WTC11 (cell line): ENCODE measurements at regions not wholly inside any gene's neighbourhood (a gene's known extent, or its start where the extent isn't known, plus 50 kb on each side); places are given as distances from the start of the nearest gene placed in this dataset.

Experiments used
- ATAC-seq: fragments of 200-7000 bp; cut with Tn5 transposase; 2 replicates; pipeline ENCODE4 v1.10.0; 2021; ENCODE audit warnings: mild to moderate bottlenecking, moderate library complexity
- CTCF ChIA-PET: fragments of 300-600 bp; sonication (Branson Sonifier 250); formaldehyde crosslinking; loops from one replicate; lab custom pipeline; 2021; ENCODE audit warnings: antibody characterized with exemption; lab: Charles Lee
- POLR2A ChIA-PET: fragments of 350-600 bp; sonication (Branson Sonifier 250); formaldehyde crosslinking; loops from one replicate; lab custom pipeline; 2021; ENCODE audit warnings: antibody characterized with exemption; lab: Charles Lee
- DNase-seq: peaks from one replicate; pipeline ENCODE4 v3.0.0; 2021; ENCODE audit warnings: low spot score
- H3K27ac Mint-ChIP-seq: 2 replicates; pipeline ENCODE4 v1.8.0; 2021; ENCODE audit warnings: mixed read lengths
- H3K27me3 Mint-ChIP-seq: 2 replicates; pipeline ENCODE4 v1.8.0; 2021; ENCODE audit warnings: low read depth, mild to moderate bottlenecking, moderate library complexity, mixed read lengths
- H3K36me3 Mint-ChIP-seq: 2 replicates; pipeline ENCODE4 v1.8.0; 2021; ENCODE audit warnings: mixed read lengths
- H3K4me1 Mint-ChIP-seq: 2 replicates; pipeline ENCODE4 v1.8.0; 2022; ENCODE audit warnings: mixed read lengths
- H3K4me3 Mint-ChIP-seq: 2 replicates; pipeline ENCODE4 v1.8.0; 2021; ENCODE audit warnings: mild to moderate bottlenecking, moderate library complexity, mixed read lengths
- H3K9me3 Mint-ChIP-seq: 2 replicates; pipeline ENCODE4 v1.8.0; 2021; ENCODE audit warnings: mixed read lengths
- ATF1 ChIP-seq: sonication (generic); formaldehyde crosslinking; IDR thresholded peaks from 2 replicates; pipeline ENCODE4 v1.8.1; 2023; ENCODE audit warnings: mild to moderate bottlenecking, moderate library complexity, missing genetic modification reagents
- ATF3 ChIP-seq: sonication (generic); formaldehyde crosslinking; conservative IDR thresholded peaks from 2 replicates; pipeline ENCODE4 v1.8.1; 2022; ENCODE audit warnings: mild to moderate bottlenecking, missing genetic modification reagents
- CBFB ChIP-seq: sonication (generic); formaldehyde crosslinking; IDR thresholded peaks from 2 replicates; pipeline ENCODE4 v1.8.1; 2022; ENCODE audit warnings: mild to moderate bottlenecking, low read depth, missing genetic modification reagents
- E2F1 ChIP-seq: sonication (generic); formaldehyde crosslinking; IDR thresholded peaks from 2 replicates; pipeline ENCODE4 v1.8.0; 2022; ENCODE audit warnings: mild to moderate bottlenecking, missing genetic modification reagents
- ERG ChIP-seq: fragments of 250-450 bp; sonication (Bioruptor Pico); IDR thresholded peaks from 2 replicates; pipeline ENCODE4 v1.8.0; 2021; ENCODE audit warnings: mild to moderate bottlenecking
- ESRRA ChIP-seq: sonication (generic); formaldehyde crosslinking; IDR thresholded peaks from 2 replicates; pipeline ENCODE4 v1.8.1; 2022; ENCODE audit warnings: mild to moderate bottlenecking, missing genetic modification reagents, borderline replicate concordance
- GTF2I ChIP-seq: fragments of 250-450 bp; sonication (Bioruptor Pico); conservative IDR thresholded peaks from 2 replicates; pipeline ENCODE4 v1.4.0; 2021; ENCODE audit warnings: mild to moderate bottlenecking
- NR3C1 ChIP-seq: sonication (generic); formaldehyde crosslinking; conservative IDR thresholded peaks from 2 replicates; pipeline ENCODE4 v1.8.1; 2023; ENCODE audit warnings: low read depth, mild to moderate bottlenecking, missing genetic modification reagents
- RORB ChIP-seq: fragments of 250-450 bp; sonication (Bioruptor Pico); IDR thresholded peaks from 2 replicates; pipeline ENCODE4 v1.9.0; 2021; ENCODE audit warnings: mild to moderate bottlenecking
- TCF7 ChIP-seq: sonication (generic); formaldehyde crosslinking; IDR thresholded peaks from 2 replicates; pipeline ENCODE4 v1.8.0; 2022; ENCODE audit warnings: mild to moderate bottlenecking, low read depth, missing genetic modification reagents, moderate library complexity
- ZBTB21 ChIP-seq: sonication (generic); formaldehyde crosslinking; IDR thresholded peaks from 2 replicates; pipeline ENCODE4 v1.8.1; 2023; ENCODE audit warnings: mild to moderate bottlenecking, missing genetic modification reagents, borderline replicate concordance
- ZNF263 ChIP-seq: sonication (generic); formaldehyde crosslinking; IDR thresholded peaks from 2 replicates; pipeline ENCODE4 v1.8.1; 2022; ENCODE audit warnings: low read depth, mild to moderate bottlenecking, moderate library complexity, missing genetic modification reagents
- ZNF425 ChIP-seq: fragments of 250-450 bp; sonication (Bioruptor Pico); conservative IDR thresholded peaks from 2 replicates; pipeline ENCODE4 v1.9.0; 2021; ENCODE audit warnings: mild to moderate bottlenecking
- TF ChIP-seq, protein P1 (sequence below): fragments of 250-450 bp; sonication (Bioruptor Pico); IDR thresholded peaks from 2 replicates; pipeline ENCODE4 v1.9.0; 2021; ENCODE audit warnings: mild to moderate bottlenecking, borderline replicate concordance
- TF ChIP-seq, protein P2 (sequence below): sonication (generic); formaldehyde crosslinking; IDR thresholded peaks from 2 replicates; pipeline ENCODE4 v1.8.1; 2023; ENCODE audit warnings: mild to moderate bottlenecking, missing genetic modification reagents
- TF ChIP-seq, protein P3 (sequence below): sonication (generic); formaldehyde crosslinking; IDR thresholded peaks from 2 replicates; pipeline ENCODE4 v1.8.1; 2022; ENCODE audit warnings: low read depth, mild to moderate bottlenecking, moderate library complexity, missing genetic modification reagents, borderline replicate concordance

- no peaks in the 10 kb centered on the region for H3K4me1 Mint-ChIP-seq
- POLR2A ChIA-PET, result no interaction called here
- CTCF ChIA-PET, result no interaction called here
Observed at GRCh38 chr7:156255635-156256034, 384.9 kb upstream of the RNF32 start.

DNA sequence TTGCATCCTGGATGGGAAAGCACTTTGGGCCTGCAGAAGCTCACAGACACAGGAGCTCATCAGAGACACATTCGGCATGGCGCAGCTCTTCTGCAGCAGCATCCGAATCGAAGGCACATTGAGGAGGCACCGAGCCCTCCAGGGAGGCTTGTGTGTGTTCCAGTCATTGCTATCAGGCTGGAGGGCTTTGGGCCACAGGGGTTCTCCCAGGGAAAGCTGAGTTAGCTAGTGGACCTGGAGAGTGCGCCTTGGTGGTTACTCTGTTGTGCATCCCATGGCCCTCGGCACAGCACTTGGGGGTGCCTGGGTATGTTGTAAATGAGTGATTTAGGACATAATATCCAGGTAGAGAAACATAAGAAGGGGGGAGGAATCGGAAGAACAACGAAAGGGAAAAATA lies 388.7 kb upstream of the RNF32 start:
- peaks cover 55% of the 10 kb centered on the region for H3K9me3 Mint-ChIP-seq
- no peak overlapping the region for H3K27ac Mint-ChIP-seq
- no peak for ATAC-seq
- H3K27me3 Mint-ChIP-seq, result no peaks in the 10 kb centered on the region; the same call in 1 of the 2 replicates
- CTCF ChIA-PET, result no interaction called here
- DNase-seq, result no peak
- H3K36me3 Mint-ChIP-seq, result peaks cover 30% of the 10 kb centered on the region
- no peaks in the 10 kb centered on the region for H3K4me1 Mint-ChIP-seq
- no peak overlapping the region for H3K4me3 Mint-ChIP-seq
- POLR2A ChIA-PET, result no interaction called here
- TF ChIP-seq ZNF425 (CRISPR knock-in tag) (no peak), ATF3 (no peak), ZNF263 (CRISPR knock-in tag) (no peak)
- TF ChIP-seq, protein P1, sequence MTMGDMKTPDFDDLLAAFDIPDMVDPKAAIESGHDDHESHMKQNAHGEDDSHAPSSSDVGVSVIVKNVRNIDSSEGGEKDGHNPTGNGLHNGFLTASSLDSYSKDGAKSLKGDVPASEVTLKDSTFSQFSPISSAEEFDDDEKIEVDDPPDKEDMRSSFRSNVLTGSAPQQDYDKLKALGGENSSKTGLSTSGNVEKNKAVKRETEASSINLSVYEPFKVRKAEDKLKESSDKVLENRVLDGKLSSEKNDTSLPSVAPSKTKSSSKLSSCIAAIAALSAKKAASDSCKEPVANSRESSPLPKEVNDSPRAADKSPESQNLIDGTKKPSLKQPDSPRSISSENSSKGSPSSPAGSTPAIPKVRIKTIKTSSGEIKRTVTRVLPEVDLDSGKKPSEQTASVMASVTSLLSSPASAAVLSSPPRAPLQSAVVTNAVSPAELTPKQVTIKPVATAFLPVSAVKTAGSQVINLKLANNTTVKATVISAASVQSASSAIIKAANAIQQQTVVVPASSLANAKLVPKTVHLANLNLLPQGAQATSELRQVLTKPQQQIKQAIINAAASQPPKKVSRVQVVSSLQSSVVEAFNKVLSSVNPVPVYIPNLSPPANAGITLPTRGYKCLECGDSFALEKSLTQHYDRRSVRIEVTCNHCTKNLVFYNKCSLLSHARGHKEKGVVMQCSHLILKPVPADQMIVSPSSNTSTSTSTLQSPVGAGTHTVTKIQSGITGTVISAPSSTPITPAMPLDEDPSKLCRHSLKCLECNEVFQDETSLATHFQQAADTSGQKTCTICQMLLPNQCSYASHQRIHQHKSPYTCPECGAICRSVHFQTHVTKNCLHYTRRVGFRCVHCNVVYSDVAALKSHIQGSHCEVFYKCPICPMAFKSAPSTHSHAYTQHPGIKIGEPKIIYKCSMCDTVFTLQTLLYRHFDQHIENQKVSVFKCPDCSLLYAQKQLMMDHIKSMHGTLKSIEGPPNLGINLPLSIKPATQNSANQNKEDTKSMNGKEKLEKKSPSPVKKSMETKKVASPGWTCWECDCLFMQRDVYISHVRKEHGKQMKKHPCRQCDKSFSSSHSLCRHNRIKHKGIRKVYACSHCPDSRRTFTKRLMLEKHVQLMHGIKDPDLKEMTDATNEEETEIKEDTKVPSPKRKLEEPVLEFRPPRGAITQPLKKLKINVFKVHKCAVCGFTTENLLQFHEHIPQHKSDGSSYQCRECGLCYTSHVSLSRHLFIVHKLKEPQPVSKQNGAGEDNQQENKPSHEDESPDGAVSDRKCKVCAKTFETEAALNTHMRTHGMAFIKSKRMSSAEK (CRISPR knock-in tag), result no peak

More at GRCh38 chr7:156255635-156256034, 384.9 kb upstream of the RNF32 start:
- ATAC-seq (no peak), DNase-seq (no peak)
- no peak overlapping the region for H3K4me3 Mint-ChIP-seq
- H3K36me3 Mint-ChIP-seq, result peaks cover 28% of the 10 kb centered on the region
- H3K27me3 Mint-ChIP-seq, result no peaks in the 10 kb centered on the region; the same call in 1 of the 2 replicates
- peaks cover 62% of the 10 kb centered on the region for H3K9me3 Mint-ChIP-seq
- H3K27ac Mint-ChIP-seq, result no peak overlapping the region
- TF ChIP-seq RORB (no peak), ZBTB21 (no peak), ZNF263 (CRISPR knock-in tag) (no peak), ESRRA (CRISPR knock-in tag) (no peak), ERG (CRISPR knock-in tag) (no peak), TCF7 (no peak)
- TF ChIP-seq, all 79 proteins: peak for 0

DNA sequence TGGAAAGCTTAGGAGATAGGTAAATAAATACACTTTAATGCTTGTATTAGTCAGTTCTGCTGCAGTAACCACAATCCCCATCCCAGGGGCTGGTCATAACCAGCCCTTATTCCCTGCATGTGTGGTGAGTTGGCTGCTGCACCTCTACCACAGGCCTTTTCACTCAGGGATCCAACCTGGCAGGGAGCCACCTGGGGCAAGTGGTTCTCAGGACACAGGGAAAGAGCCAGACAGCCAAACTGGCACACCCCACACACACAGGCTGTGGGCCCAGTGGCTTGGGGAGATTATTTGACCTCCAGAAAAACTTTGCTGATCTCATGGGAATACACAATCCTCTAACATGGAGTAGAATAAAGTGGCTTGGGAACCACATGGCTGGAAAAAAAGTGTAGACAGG lies 400.0 kb upstream of the RNF32 start:
- no peak for ATAC-seq
- H3K27me3 Mint-ChIP-seq, result no peaks in the 10 kb centered on the region; the same call in 1 of the 2 replicates
- POLR2A ChIA-PET, result no interaction called here
- TF ChIP-seq CBFB (no peak), GTF2I (no peak), E2F1 (CRISPR knock-in tag) (no peak), ZNF425 (CRISPR knock-in tag) (no peak), NR3C1 (CRISPR knock-in tag) (no peak), ATF1 (CRISPR knock-in tag) (no peak)
- TF ChIP-seq, protein P2, sequence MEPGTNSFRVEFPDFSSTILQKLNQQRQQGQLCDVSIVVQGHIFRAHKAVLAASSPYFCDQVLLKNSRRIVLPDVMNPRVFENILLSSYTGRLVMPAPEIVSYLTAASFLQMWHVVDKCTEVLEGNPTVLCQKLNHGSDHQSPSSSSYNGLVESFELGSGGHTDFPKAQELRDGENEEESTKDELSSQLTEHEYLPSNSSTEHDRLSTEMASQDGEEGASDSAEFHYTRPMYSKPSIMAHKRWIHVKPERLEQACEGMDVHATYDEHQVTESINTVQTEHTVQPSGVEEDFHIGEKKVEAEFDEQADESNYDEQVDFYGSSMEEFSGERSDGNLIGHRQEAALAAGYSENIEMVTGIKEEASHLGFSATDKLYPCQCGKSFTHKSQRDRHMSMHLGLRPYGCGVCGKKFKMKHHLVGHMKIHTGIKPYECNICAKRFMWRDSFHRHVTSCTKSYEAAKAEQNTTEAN (CRISPR knock-in tag), result no peak
- TF ChIP-seq, protein P3, sequence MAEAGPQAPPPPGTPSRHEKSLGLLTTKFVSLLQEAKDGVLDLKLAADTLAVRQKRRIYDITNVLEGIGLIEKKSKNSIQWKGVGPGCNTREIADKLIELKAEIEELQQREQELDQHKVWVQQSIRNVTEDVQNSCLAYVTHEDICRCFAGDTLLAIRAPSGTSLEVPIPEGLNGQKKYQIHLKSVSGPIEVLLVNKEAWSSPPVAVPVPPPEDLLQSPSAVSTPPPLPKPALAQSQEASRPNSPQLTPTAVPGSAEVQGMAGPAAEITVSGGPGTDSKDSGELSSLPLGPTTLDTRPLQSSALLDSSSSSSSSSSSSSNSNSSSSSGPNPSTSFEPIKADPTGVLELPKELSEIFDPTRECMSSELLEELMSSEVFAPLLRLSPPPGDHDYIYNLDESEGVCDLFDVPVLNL, result no peak

More for the DNA sequence above, 400.0 kb upstream of the RNF32 start:
- DNase-seq, result no peak
- no peaks in the 10 kb centered on the region for H3K4me1 Mint-ChIP-seq
- H3K27ac Mint-ChIP-seq, result no peak overlapping the region
- peaks cover 43% of the 10 kb centered on the region for H3K36me3 Mint-ChIP-seq
- no peak overlapping the region for H3K4me3 Mint-ChIP-seq
- peaks cover 66% of the 10 kb centered on the region for H3K9me3 Mint-ChIP-seq
- CTCF ChIA-PET, result no interaction called here
